ENCODE measurements at regions not wholly inside any gene's neighbourhood (a gene's known extent, or its start where the extent isn't known, plus 50 kb on each side); places are given as distances from the start of the nearest gene placed in this dataset.

DNA sequence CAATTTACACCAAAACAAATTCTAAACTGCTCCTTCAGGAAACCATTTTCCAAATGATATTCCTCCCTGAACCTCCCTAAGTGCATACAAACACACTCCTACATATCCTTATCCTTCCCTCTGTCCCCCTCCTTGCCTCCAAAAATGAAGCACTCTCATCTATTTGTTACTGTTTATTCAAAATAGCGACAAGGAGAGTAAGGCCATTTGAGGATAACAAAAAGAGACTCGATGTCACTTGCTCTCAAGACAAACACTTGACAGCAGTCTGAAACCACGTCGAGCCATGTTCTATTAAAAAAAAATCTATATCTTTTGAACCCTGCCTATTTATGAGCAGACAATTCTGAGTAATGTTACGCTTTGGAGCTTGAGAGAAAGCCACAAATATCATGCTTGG lies 547.9 kb downstream of the DTWD2 start:
- Histone ChIP-seq H3K27ac (ENCODE audit: insufficient read depth, low read depth, low read length) (no peak overlapping the region), H3K9me1 (replicated peaks; ENCODE audit: control insufficient read depth, extremely low read depth, insufficient read depth, low read length) (no peaks in the 10 kb centered on the region), H2AFZ (ENCODE audit: low read depth, low read length) (no peak overlapping the region), H3K9ac (replicated peaks; ENCODE audit: extremely low read depth, insufficient read depth, low read length) (no peak overlapping the region), H3K79me2 (ENCODE audit: control insufficient read depth, insufficient read depth, low read length) (no peaks in the 10 kb centered on the region), H3K4me1 (ENCODE audit: control insufficient read depth, extremely low read depth, insufficient read depth, low read length) (no peaks in the 10 kb centered on the region), H3K27me3 (ENCODE audit: control insufficient read depth in 2 of 2, insufficient read depth in 2 of 2, low read length in 2 of 2) (no peaks in the 10 kb centered on the region), H3K4me2 (ENCODE audit: insufficient read depth, low read length) (no peak overlapping the region), H3K9me3 (replicated peaks; ENCODE audit: control insufficient read depth, insufficient read depth, low read length) (no peaks in the 10 kb centered on the region), H4K20me1 (replicated peaks; ENCODE audit: control insufficient read depth, extremely low read depth, insufficient read depth, low read length) (no peaks in the 10 kb centered on the region), H3K36me3 (ENCODE audit: control insufficient read depth in 2 of 2, extremely low read depth in 1 of 2, insufficient read depth in 2 of 2, low read length in 2 of 2) (no peaks in the 10 kb centered on the region), H3K4me3 (replicated peaks in 1 of 3; ENCODE audit: insufficient read depth in 1 of 3, low read depth in 1 of 3, low read length in 3 of 3) (no peak overlapping the region)
- ChIA-PET CTCF (no interaction called here), POLR2A (no interaction called here)
- no TSS peak for BruUV-seq (replicated peaks)
- intact Hi-C loops (cut with micrococcal nuclease) (no loop called here), dilution Hi-C loops (cut with MboI; ENCODE audit: extremely low pct_ligation_motif_present, low sequenced_read_pairs) (no loop called here)
- TF ChIP-seq MAX (IDR thresholded peaks at IDR 0.05; ENCODE audit: insufficient read depth, insufficient read length): no peak
- TF ChIP-seq FOS (IDR thresholded peaks at IDR 0.05; ENCODE audit: borderline replicate concordance, insufficient read depth, low read length): no peak
- no peak for TF ChIP-seq MYC (IDR thresholded peaks at IDR 0.05; ENCODE audit: low read depth, low read length)
- TF ChIP-seq CTCF (IDR thresholded peaks at IDR 0.05; ENCODE audit: extremely low read depth in 1 of 2, insufficient read depth in 1 of 2, low read depth in 1 of 2, low read length in 2 of 2): no peak
- TF ChIP-seq GATA2 (IDR thresholded peaks at IDR 0.05; ENCODE audit: insufficient read depth, insufficient read length, low read depth, low read length): no peak
- TF ChIP-seq POLR2AphosphoS5 (IDR thresholded peaks at IDR 0.05; ENCODE audit: insufficient read depth, low read depth, low read length): no peak
- TF ChIP-seq POLR2A (IDR thresholded peaks at IDR 0.05; ENCODE audit: low read depth, low read length): no peak
- no peak for TF ChIP-seq EZH2 (IDR thresholded peaks at IDR 0.05; ENCODE audit: borderline replicate concordance, low read depth, low read length, severe bottlenecking)
- TF ChIP-seq JUN (IDR thresholded peaks at IDR 0.05; ENCODE audit: borderline replicate concordance, insufficient read depth, insufficient read length, low read depth): no peak
- no peak for FAIRE-seq
- DNase-seq (ENCODE audit: low read depth, low spot score): no peak
